ENCODE measurements at regions not wholly inside any gene's neighbourhood (a gene's known extent, or its start where the extent isn't known, plus 50 kb on each side); places are given as distances from the start of the nearest gene placed in this dataset.

GRCh38 chr1:36657826-36658225 is 175.1 kb upstream of the CSF3R start:
- no peak for DNase-seq (ENCODE audit: low read depth)

GRCh38 chr1:36656838-36657237 is 174.1 kb upstream of the CSF3R start:
- H3K4me3 ChIP-seq (ENCODE audit: low read length), result no peak overlapping the region
- no peak for TF ChIP-seq CTCF (conservative IDR thresholded peaks at IDR 0.05; ENCODE audit: low read depth, low read length)
- no peak for DNase-seq (ENCODE audit: low read depth)

More at GRCh38 chr1:36657826-36658225, 175.1 kb upstream of the CSF3R start:
- TF ChIP-seq CTCF (conservative IDR thresholded peaks at IDR 0.05; ENCODE audit: low read depth, low read length), result no peak
- H3K4me3 ChIP-seq (ENCODE audit: low read length), result no peak overlapping the region

GRCh38 chr1:36656271-36656670 is 173.6 kb upstream of the CSF3R start:
- TF ChIP-seq CTCF (conservative IDR thresholded peaks at IDR 0.05; ENCODE audit: low read depth, low read length), result no peak
- no peak overlapping the region for H3K4me3 ChIP-seq (ENCODE audit: low read length)
- no peak for DNase-seq (ENCODE audit: low read depth)

GRCh38 chr1:36654586-36654985 is 171.9 kb upstream of the CSF3R start:
- no peak for DNase-seq (ENCODE audit: low read depth)
- no peak for TF ChIP-seq CTCF (conservative IDR thresholded peaks at IDR 0.05; ENCODE audit: low read depth, low read length)

GRCh38 chr1:36653850-36654249 is 171.1 kb upstream of the CSF3R start:
- no peak for DNase-seq (ENCODE audit: low read depth)
- no peak overlapping the region for H3K4me3 ChIP-seq (ENCODE audit: low read length)
- no peak for TF ChIP-seq CTCF (conservative IDR thresholded peaks at IDR 0.05; ENCODE audit: low read depth, low read length)

More at GRCh38 chr1:36654586-36654985, 171.9 kb upstream of the CSF3R start:
- H3K4me3 ChIP-seq (ENCODE audit: low read length), result no peak overlapping the region

GRCh38 chr1:36652586-36652985 is 169.9 kb upstream of the CSF3R start:
- H3K4me3 ChIP-seq (ENCODE audit: low read length), result no peak overlapping the region
- TF ChIP-seq CTCF (conservative IDR thresholded peaks at IDR 0.05; ENCODE audit: low read depth, low read length), result no peak
- DNase-seq (ENCODE audit: low read depth), result no peak

GRCh38 chr1:36652011-36652410 is 169.3 kb upstream of the CSF3R start:
- DNase-seq (ENCODE audit: low read depth), result no peak
- no peak for TF ChIP-seq CTCF (conservative IDR thresholded peaks at IDR 0.05; ENCODE audit: low read depth, low read length)
- no peak overlapping the region for H3K4me3 ChIP-seq (ENCODE audit: low read length)

Measured in retinal pigment epithelial cell (primary cell).